H1 (cell line): ENCODE measurements at regions not wholly inside any gene's neighbourhood (a gene's known extent, or its start where the extent isn't known, plus 50 kb on each side); places are given as distances from the start of the nearest gene placed in this dataset.

Source experiments
- ATF2 ChIP-seq: IDR thresholded peaks from 2 replicates; pipeline ENCODE4 v1.6.1; 2012; ENCODE audit warnings: low read length, inconsistent platforms
- CREB1 ChIP-seq: IDR thresholded peaks from 2 replicates; pipeline ENCODE4 v1.6.1; 2012; ENCODE audit warnings: inconsistent platforms
- E2F6 ChIP-seq: IDR thresholded peaks from 2 replicates; pipeline ENCODE4 v1.6.1; 2012; ENCODE audit warnings: inconsistent platforms
- HDAC2 ChIP-seq, 2 experiments: fragments of 300-600 bp in 1 of 2; sonication (generic) in 1 of 2; IDR thresholded peaks; 2 replicates each; pipeline ENCODE4 v1.6.1; 2011 to 2012; ENCODE audit warnings: low read depth in 2 of 2, low read length in 2 of 2, mild to moderate bottlenecking in 2 of 2, moderate library complexity in 2 of 2, borderline replicate concordance in 1 of 2, inconsistent platforms in 1 of 2
- NANOG ChIP-seq: IDR thresholded peaks from 2 replicates; pipeline ENCODE4 v1.6.1; 2011; ENCODE audit warnings: low read length, low read depth, mild to moderate bottlenecking, inconsistent platforms; ENCODE audit not compliant: insufficient read depth, poor library complexity, severe bottlenecking
- POLR2AphosphoS5 ChIP-seq: IDR thresholded peaks from 2 replicates; pipeline ENCODE4 v1.6.1; 2011; ENCODE audit warnings: low read depth, low read length
- RAD21 ChIP-seq, 2 experiments: IDR thresholded peaks in 1 of 2; conservative IDR thresholded peaks in 1 of 2; 2 replicates each; pipeline ENCODE4 v1.6.1; 2011; ENCODE audit warnings: low read depth in 2 of 2, low read length in 2 of 2, improper control_type of control experiment in 1 of 2, inconsistent platforms in 1 of 2, mild to moderate bottlenecking in 1 of 2, moderate library complexity in 1 of 2
- RFX5 ChIP-seq: IDR thresholded peaks from 2 replicates; pipeline ENCODE4 v1.6.1; 2011; ENCODE audit warnings: low read depth, low read length, improper control_type of control experiment, borderline replicate concordance
- RNF2 ChIP-seq: fragments of 200-900, 300-1000 bp; sonication (generic); IDR thresholded peaks from 2 replicates; pipeline ENCODE4 v1.7.1; 2016; ENCODE audit warnings: borderline replicate concordance, low read depth, mild to moderate bottlenecking, antibody characterized with exemption, low read length; ENCODE audit not compliant: poor library complexity, severe bottlenecking; ENCODE audit errors: missing control alignments
- SIRT6 ChIP-seq: IDR thresholded peaks from one replicate; pipeline ENCODE4 v1.7.1; 2012; ENCODE audit warnings: low read length, inconsistent platforms
- SIX5 ChIP-seq: IDR thresholded peaks from 2 replicates; pipeline ENCODE4 v1.6.1; 2011; ENCODE audit warnings: mild to moderate bottlenecking, low read depth, low read length
- SRF ChIP-seq: IDR thresholded peaks from 2 replicates; pipeline ENCODE4 v1.6.1; 2011; ENCODE audit warnings: mild to moderate bottlenecking, low read depth, low read length, moderate library complexity
- TEAD4 ChIP-seq: IDR thresholded peaks from 2 replicates; pipeline ENCODE4 v1.6.1; 2012; ENCODE audit warnings: low read depth, low read length, inconsistent platforms, mixed read lengths
- YY1 ChIP-seq: IDR thresholded peaks from 2 replicates; pipeline ENCODE4 v1.6.1; 2011; ENCODE audit warnings: low read depth, mild to moderate bottlenecking, low read length

- TF ChIP-seq SRF (no peak), E2F6 (no peak), TEAD4 (peak; percentile 89), HDAC2 (IDR thresholded peaks at IDR 0.05; ENCODE audit: borderline replicate concordance in 1 of 2, low read depth in 2 of 2, low read length in 2 of 2) (no peak), ATF2 (no peak), YY1 (no peak), NANOG (no peak), RFX5 (no peak), RNF2 (no peak), CREB1 (no peak), SIRT6 (no peak), RAD21 (IDR thresholded peaks at IDR 0.05 in 1 of 2, conservative IDR thresholded peaks at IDR 0.05 in 1 of 2; ENCODE audit: low read depth in 2 of 2, low read length in 2 of 2) (peak; percentile 75 to 82), SIX5 (no peak), POLR2AphosphoS5 (no peak)
Observed at GRCh38 chr11:11786771-11787170, 55.0 kb upstream of the USP47 start (continued).
